NOMO-1 treated with dmso at 0.1 percent for 144 hours (cell line): ENCODE measurements at regions not wholly inside any gene's neighbourhood (a gene's known extent, or its start where the extent isn't known, plus 50 kb on each side); places are given as distances from the start of the nearest gene placed in this dataset.
"Not testable (repeated sequence)": the region's sequence is repeated elsewhere in the genome, so short reads cannot be mapped to it uniquely, and the experiment has no call there.

Experiments used
- DNase-seq: peaks from one replicate; lab custom pipeline; 2025; ENCODE audit not compliant: unreplicated experiment; lab: John Stamatoyannopoulos, UW

DNA sequence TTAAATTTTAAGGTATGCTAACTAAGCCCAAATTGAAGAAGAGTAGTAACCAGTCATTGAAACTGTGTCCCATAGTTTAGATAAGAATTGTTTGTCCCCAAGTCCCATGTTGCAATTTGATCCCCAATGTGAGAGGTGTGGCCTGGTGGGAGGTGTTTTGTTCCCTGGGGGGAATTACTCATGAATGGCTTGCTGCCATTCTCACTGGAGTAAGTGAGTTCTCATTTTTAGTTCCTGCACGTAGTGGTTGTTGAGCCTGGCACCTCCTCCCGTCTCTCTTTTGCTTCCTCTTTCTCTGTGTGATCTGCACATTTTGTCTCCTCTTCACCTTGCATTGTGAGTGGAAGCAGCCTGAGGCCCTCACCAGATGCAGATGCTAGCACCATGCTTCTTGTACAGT lies 1271.0 kb downstream of the NSUN3 start:
- peak; percentile 4 for DNase-seq

DNA sequence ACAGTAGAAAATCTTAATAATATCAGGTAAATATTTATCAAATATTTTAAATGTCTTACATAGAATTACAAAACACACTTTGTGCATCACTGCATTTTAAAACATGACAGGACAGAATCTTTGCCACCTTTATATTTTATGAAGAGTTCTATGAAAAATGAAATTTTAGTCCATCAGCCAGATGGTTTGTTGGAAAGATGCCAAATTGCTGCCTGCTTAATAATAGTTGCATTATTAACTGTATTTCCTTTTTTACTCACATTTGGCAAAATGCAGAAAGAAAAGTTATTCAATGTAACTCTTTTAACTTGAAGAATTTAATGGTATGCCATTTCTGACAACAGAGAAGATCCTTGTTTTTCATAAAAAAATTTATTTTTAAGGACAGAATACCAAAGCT lies 1271.6 kb downstream of the NSUN3 start:
- DNase-seq, result no peak

DNA sequence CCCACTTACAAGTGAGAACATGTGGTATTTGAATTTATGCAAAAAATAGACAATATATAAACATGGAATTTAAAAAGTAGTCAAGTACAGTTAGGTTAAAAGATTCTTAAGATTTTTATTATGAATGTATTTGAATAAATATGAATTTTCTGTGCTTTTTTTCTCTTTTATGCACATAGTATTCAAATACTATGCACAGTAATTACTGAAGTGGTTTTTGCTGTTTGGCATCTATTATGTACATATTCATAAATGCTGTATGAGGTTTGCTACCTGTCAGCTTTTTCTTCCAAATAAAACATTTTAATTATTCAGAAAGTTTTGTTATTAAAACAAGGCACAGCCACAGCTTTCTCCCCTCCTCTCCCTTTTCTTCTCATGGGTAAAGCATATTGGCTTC lies 1272.7 kb downstream of the NSUN3 start:
- no peak for DNase-seq

DNA sequence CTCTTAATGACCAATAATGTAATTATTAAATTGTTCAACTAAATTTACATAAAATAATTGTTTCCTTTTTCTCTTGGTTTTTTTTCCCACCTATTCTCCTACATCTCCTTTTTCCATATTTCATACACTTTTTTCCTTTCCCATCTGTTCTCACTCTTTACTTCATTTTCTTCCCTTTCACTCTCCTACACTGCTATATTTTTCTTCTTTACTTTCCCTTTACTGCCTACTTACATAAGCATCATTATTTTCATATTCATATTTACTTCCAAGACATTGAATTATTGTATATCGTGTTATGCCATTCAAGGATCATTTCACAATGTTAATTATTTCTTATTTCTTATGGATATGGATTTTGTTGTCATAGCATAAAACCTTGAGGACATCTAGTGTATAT lies 1275.6 kb downstream of the NSUN3 start:
- no peak for DNase-seq

DNA sequence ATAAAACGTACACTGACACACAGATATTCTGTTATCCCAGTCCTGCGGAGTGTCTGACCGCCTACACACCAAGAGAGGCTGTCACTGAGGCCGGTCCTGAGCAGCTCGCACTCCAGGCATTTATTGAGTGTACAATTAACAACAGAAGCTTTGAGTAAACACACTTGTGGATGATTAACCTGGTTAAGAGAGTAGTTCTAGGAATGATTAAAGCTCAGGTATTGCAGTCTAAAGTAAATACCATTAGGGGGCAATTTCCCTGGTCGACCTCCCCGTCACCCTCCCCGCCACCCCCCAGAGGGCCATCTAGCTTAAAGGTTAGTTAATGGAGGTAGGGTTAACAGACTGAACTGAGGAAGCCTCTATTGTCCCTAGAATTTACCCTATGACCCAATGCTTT lies 1278.5 kb downstream of the NSUN3 start:
- DNase-seq, result no peak

DNA sequence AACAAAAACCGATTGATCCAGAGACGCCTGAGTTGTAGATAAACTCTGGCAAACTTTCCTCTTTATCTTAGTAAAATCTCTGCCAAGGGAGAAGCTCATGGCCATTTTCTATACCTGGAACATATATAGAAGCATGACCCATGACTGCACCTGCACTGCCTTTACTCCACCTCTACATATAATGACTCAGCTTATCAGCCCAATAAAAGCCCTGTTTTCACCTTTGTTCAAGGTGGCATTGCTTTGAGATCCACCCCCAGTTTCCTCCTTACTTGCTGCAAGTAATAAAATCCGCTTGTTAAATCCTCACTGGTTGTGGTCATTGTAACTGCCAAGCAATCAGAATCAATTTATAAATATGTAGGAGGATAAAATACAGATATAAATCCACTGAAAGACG lies 1280.4 kb downstream of the NSUN3 start:
- no peak for DNase-seq

DNA sequence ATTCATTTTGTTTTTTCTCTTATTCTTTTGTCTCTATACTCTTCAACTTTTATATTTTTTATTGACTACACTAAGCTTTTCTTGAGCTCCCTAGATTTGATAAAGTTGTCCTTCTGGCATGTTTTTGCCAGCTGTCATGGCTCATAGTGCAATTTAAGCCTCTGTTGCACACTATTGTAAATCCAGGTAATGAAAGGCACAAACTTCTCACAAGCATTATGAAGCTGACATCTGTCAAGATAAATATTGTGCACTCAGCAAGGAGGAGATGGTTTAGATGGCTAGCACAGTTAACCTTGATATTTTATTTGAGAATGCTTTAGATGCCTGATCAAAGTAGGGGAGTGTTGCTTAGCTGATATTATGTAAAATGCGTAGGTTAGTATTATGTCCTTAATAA lies 1280.9 kb downstream of the NSUN3 start:
- no peak for DNase-seq

DNA sequence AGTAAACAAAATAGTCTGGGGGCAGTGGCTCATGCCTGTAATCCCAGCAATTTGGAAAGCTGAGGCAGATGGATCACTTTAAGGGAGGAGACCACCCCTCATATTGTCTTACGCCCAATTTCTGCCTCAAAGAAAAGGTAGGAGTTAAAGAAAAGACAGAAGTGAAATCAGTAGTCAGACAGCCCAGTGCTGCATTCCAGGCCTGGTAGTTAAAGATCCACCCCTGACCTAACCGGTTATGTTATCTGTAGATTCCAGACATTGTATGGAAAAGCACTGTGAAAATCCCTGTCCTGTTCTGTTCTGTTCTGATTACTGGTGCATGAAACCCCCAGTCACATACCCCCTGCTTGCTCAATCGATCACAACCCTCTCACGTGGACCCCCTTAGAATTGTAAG lies 1285.1 kb downstream of the NSUN3 start:
- DNase-seq, result not testable (repeated sequence)

DNA sequence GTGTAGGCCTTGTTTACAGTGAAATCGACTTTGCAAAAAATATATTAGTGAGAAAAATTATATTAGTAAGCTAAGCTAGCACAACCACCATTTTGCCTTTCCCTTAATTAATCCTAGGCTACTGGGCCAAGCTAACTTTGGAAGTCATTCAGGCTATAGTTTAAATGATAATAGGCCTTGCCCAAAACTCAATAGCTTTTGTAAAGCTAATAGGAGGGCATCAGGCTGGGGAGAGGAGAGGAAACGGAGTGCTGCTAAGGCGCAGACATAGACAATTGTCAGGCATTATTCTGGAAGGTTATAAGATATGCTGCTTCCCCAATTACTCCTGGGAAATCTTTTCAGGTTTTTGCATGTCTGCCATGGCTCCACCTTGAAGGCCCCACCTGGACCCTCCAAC lies 1286.0 kb downstream of the NSUN3 start:
- DNase-seq, result no peak

DNA sequence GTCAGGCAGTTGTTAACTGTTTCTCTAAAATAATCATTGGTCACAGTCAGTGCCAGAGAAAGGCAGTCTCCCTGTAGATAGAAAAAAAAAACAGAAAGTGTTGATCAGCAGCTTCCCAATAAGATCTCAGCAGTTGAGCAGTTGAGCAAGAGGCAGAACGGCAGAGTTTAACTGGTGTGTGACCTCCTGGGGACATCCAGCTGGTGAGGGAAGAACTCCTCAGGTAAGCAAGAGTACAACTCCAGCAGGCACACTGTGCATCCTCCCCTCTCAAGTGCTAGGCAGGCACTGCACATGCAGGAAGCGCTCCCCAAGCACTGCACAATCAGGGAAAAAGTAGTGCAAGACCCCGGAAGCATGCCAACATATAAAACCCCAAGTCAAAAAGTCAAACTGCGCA lies 1287.2 kb downstream of the NSUN3 start:
- no peak for DNase-seq

DNA sequence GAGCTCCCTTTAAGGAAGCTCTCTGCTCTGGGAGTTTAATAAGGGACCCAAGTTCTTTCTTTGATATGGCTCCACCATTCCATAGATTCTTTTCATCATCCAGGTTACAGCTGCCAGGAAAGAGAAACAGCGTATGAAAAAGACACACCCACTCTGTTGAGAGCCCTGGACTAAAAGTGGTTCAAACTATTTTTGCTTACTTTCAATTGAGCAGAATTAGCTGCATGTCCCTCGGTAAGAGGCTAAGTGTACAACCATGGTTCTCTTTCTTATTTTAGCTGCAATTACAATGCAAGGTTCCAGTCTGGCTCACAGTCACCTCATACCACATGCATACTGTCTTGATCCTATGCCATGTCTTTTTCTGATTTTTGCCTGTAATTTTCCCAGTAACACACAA lies 1288.3 kb downstream of the NSUN3 start:
- no peak for DNase-seq

DNA sequence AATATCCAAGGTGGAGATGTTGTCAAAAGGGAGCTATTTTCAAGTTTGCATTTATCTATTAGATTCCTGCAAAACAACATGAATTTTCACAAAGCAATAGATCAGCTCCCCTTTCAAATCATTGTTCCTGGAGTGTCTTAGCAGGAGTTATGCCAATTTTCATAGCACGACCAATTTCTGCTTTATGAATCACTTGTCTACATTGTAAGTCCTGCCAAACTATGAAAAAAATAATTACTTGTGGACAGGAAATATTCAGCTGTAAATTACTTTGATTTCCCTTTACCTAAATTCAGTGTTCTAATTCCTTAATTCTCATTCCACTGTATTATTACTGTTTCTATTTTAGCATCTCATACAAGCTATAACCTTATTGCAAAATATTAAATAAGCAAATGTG lies 1289.6 kb downstream of the NSUN3 start:
- no peak for DNase-seq

DNA sequence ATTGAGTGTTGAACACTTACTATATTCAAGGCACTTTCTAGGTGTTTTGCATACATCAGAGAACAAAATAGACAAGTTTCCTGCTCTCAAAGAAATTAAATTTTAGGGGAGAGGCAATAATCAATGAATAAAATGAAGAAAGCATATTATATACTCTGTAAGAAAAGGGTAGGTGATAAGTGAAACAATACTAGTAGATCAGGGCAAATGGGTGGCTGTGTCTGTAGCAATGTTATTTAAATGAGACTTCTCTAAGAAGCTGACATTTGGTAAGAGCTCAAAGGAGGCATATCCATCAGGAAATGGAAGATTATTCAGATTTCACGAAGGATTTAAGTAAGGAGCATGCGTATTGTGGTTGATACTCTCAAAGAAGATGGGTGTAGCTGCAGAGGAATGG lies 1291.6 kb downstream of the NSUN3 start:
- no peak for DNase-seq

DNA sequence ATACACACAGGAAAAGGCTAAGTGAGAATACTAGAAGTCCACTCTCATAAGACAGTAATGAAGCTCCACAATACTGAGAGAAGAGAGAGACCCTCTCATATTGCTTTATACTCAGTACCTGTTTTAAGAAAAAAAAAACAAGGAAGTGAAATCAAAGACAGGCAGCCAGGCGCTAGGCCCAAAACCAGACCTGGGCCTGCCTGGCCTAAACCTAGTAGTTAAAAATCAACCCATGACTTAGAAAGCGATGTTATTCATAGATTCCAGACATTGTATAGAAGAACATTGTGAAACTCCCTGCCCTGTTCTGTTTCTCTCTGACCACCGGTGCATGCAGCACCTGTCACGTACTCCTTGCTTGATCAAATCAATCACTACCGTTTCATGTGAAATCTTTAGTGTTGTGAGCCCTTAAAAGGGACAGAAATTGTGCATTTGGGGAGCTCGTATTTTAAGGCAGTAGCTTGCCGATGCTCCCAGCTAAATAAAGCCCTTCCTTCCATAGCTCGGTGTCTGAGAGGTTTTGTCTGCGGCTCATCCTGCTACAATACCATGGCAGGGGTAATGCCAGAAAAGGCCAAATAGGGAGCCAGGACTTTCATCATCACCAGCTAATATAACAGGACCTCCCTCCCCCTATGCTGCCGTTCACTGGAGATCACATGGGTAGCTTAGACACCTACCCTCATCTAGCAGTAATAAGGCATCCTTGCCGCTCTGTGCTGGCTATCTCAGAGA lies 1294.1 kb downstream of the NSUN3 start:
- DNase-seq, result no peak

DNA sequence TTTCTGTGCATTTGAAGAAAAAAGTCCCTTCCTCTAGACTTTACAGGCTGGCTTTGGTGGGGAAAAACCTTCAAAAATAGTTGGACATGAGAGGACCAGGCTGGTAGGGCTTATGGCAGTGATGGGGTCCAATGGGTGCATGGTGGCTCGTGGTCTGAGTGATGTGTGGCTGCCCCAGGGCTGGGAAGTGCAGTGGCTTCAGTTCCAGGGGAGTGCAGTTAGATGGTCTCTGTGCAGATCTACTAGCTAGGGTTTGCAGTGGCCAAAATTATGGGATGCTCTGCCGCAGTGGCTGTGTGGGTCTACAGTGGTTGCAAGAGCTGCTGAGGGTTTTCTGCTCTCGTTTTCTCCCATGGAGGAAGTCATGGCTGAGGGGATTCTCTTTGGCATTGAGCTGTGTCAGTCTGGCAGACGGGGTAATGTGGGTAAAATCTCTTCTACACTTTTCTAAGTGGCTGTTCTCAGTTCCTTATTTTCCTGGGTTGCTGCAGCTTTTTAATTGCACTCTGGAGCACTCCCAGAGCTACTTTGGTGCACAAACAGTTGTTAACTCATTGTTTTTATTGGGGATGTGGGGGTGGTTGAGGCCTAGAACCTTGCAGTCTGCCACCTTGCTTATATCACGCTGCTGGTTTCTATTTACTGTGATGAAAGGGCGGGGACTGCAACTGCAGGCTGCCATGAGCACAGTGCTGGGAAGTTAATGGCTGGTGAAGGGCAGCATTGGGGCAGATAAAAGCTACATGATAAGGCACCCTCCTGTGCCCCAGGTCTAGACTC lies 1324.6 kb downstream of the NSUN3 start:
- DNase-seq, result peak; percentile 87

DNA sequence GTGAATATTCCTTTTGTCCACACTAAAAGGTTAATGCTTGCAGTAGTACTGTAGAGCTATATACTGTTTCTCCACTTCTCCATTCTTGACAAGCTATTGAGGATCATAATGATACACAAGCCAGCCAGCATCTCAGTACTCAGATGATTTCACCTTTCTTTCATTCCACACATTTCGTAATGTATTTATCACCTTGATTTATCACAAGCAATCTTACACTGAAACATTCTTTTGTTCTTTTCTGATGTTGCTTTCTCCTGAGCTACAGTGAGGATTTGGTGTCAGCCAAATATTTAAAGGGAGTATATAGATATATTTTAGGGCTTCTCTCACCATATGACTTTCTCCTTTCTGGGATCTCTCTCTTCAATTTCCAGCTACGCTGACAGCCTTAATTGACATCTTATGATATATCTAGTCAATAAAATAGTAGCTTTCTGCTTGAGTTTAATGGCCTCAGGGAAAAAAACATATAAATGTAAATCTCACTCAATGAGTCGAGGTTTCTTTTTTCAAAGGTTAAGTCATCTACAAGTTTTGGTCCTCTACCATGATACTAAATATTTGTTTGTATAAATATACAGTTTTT lies 1327.0 kb downstream of the NSUN3 start:
- no peak for DNase-seq

DNA sequence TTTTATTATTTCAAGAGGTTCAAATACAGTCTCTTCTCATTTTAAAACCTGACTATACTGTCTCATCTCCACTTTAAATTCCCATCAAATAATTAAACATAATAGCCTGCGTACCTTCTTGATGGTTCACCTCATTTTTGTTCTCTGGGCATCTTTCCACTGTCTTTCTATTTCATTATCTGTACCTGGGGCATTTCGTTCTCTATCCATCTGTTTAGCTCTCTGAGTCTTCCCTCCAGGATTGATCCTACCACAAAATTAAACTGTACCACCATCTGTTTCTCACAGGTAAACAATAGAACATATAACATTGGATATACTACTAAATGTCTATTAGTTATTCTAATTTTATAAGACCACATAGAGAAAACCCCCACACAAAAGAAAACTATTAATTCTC lies 1331.4 kb downstream of the NSUN3 start:
- no peak for DNase-seq

DNA sequence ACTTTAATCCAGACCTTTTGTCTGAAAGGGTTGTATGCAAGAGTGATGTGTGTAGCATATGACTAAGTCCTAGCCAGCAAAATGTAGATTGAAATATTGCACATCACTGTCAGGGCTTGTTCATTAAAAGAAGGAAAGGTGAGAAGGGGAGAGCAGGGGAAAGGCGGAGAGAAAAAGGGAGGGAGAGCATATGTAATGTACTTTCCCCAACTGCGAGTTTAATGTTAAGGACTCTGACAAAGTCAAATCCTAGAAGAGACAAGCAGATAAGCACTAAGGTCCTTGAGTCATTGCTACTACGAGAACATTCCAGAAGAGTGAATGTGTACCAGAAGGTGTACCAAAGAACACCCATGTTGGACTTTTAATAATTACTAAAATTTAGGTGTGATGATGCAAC lies 1336.7 kb downstream of the NSUN3 start:
- DNase-seq, result no peak

DNA sequence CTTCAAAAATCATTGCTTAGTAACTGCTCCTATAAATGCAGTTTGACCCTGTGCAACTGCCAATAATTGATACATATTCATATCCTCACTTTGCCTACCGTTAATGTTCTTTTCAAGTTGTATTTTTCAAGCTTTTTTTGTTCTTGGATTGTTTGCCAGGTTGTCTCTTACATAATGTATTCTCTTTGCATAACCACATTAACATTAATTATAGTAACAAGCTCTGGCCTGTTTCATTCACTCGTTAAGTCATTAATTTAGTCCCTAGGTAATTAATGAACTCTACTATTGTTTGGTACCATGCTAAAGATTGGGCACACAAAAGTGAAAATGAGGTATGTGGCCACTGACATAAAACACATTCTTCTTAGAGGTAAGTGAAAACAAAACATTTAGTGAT lies 1338.8 kb downstream of the NSUN3 start:
- no peak for DNase-seq

DNA sequence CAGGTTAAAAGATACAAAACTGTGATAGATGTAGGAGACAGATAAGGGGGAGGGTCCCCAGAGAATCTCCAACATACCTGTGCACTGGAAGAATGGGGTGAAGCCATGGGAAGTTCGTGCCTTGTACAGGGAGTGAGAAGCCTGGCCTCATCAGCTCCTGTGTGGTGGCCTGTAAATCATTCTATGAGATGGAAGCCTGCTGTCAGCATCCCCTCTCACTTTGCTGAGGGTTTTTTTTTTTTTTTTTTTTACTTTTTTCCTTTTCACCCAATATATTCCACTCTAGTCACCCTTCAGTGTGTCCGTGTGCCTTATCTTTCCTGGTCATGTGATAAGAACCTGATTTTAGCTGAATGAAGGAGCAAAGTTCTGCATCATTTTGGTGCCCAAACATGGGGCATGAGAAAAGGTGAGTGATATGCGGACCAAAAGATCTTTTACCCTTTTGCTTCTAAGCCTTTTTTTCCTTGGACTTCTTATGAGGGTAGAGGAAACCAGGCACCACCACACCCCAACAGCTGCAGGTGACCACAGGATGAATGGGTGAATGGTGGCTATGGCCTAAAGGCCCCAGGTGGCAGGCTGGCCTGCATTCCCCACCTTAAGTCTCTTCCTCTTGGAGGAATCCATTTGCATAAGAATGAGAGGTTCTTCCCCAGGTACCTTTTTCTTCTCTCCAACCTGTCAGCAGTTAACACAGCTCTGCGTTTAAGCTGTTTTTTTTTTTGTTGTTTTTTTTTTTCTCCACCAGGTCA lies 1345.0 kb downstream of the NSUN3 start:
- no peak for DNase-seq

DNA sequence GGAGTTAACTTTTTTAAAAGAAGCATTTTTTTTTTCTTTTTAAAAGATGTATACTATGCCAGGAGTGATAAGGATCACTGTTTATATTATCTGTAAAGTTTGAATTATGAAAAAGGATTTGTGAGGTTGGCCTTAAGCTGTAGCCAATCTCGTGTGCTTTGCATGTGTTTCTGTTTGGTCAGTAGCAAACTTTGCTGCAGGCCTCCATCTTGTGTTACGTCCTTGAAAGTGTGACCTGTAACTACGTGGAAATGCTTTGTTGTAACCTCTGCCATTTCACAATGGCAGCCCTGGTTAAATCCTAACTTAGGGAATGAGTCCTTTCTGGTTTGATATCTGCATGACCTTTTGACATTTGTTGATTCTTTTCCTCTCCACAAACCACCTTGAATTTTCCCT lies 1345.6 kb downstream of the NSUN3 start:
- DNase-seq, result no peak

DNA sequence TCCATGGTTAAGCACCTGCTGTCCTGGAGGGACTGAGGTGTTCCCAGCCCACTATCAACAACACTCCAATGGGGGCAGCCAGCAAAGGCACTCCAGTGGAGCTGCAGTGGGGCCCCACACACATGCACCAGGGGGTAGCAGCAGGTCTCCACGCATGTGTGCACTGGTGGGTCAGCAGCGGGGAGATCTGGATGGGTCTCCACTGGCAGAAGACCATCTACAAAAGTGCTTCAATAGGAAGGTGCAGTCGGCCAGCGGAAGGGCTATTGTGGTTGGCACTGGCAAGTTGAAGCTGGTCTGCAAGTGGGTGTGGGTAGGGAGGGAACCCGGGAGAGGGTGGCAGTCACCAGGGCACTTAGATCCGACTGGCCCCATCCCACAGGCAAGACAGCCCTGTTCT lies 1355.4 kb downstream of the NSUN3 start:
- no peak for DNase-seq
